Neuron (in vitro differentiated cells): ENCODE measurements at regions not wholly inside any gene's neighbourhood (a gene's known extent, or its start where the extent isn't known, plus 50 kb on each side); places are given as distances from the start of the nearest gene placed in this dataset.

Experiments
- H2AFZ ChIP-seq: one replicate; pipeline ENCODE4 v1.6.1; 2013; ENCODE audit warnings: low read depth, mild to moderate bottlenecking, inconsistent platforms, low read length, moderate library complexity
- H3K27me3 ChIP-seq: one replicate; pipeline ENCODE4 v1.6.1; 2013; ENCODE audit warnings: low read length; ENCODE audit not compliant: insufficient read depth
- H3K36me3 ChIP-seq: one replicate; pipeline ENCODE4 v1.6.1; 2013; ENCODE audit warnings: low read length; ENCODE audit not compliant: insufficient read depth
- H3K4me1 ChIP-seq: one replicate; pipeline ENCODE4 v1.6.1; 2013; ENCODE audit warnings: low read length; ENCODE audit not compliant: insufficient read depth
- H3K4me3 ChIP-seq: 2 replicates; pipeline ENCODE4 v1.5.1; 2013; ENCODE audit warnings: mild to moderate bottlenecking, low read length, moderate library complexity
- H3K9me3 ChIP-seq: one replicate; pipeline ENCODE4 v1.6.1; 2013; ENCODE audit warnings: low read length

DNA sequence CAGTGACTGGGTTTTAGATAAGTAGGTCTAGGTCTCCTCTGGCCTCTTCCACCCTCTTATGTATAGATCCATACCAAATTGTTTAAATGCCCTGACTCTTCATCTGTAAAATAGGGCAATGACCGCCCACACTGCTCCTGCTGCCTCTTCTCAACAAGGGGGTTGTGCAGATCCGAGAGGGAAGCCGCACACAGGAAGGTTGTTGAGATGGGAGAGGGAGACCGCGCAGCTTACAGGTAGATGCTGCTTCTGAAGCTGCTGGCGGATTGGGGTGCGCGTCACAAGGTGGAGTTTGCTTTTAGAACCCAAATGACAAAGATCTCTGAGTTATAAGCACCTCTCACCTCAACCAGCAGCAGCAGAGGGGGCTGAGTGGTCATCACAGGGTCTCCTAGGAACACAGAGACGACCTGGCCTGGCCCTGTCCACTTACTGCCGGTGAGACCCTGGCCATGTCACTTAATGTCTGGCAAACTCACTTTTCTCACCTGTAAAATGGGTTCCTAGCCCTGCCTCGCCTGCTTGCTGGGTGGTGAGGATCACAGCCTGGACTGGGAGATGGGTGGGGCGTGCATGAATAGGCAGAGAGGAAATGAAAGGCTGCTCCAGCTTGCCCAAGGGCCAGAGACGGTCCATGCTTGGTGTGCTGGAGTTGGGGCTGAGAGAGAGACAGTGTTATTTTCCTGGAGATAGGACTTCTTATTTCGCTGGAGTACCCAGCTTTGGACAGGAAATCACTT is 251.3 kb downstream of the EIPR1 start:
- Histone ChIP-seq H2AFZ (no peak overlapping the region), H3K4me1 (peaks cover 10% of the 10 kb centered on the region), H3K9me3 (no peaks in the 10 kb centered on the region), H3K27me3 (no peaks in the 10 kb centered on the region), H3K36me3 (no peaks in the 10 kb centered on the region), H3K4me3 (no peak overlapping the region)

DNA sequence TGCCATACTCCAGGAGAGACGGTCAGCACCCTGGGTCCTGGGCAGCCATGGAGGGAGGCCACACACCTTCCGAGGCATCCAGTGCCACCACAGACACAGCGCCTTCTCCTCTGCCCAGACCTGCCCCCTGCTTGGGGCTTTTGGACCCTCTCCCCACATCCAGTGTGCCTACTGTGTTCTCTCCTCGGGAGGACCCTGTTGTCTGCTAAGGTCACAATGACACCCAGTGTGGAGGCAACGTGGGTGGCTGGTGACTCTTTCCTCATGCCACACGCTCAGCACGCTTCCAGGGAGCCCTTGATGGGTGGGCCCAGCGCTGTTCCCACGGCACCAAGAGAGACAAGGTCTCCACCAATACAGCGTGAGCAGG is 251.9 kb downstream of the EIPR1 start:
- Histone ChIP-seq H3K4me3 (no peak overlapping the region), H2AFZ (no peak overlapping the region), H3K4me1 (peaks cover 5% of the 10 kb centered on the region), H3K27me3 (no peaks in the 10 kb centered on the region), H3K9me3 (no peaks in the 10 kb centered on the region), H3K36me3 (no peaks in the 10 kb centered on the region)

DNA sequence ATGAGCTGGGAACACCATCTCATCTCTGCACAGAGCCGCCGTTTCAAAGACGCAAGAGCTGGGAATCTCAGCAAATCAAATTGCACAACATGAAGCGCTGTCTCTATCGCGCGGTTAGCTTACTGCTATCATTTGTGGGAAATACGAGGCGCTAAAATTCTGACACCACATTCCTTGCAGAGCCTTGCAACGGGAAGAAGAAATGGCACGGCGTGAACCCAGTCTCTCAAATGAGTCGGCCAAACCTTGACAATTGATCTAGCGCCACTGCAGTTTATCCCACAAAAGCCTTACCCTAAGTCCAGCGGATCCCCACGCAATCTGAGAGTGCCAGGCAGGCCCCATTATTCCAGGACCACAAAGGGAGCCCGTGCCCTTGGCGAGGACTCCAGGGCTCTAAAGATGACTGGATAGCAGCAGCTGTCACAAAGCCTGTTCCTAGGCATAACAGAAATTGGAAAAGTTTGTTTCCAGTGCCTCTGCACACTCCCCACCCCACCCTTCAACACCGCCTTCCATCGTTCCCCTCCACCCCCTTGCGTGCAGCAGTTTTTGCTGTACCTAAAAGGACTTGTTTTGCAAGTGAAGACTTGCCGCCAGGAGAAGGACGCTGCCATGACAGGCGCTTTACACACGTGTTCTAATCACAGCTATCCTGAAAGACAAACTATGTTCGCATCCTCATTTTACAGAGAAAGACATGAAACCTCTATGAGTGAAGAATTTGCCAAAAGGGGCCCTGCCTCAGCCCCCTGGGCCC is 252.4 kb downstream of the EIPR1 start:
- Histone ChIP-seq H3K4me3 (no peak overlapping the region), H2AFZ (no peak overlapping the region), H3K4me1 (peaks cover 5% of the 10 kb centered on the region), H3K27me3 (no peaks in the 10 kb centered on the region), H3K9me3 (no peaks in the 10 kb centered on the region), H3K36me3 (no peaks in the 10 kb centered on the region)

DNA sequence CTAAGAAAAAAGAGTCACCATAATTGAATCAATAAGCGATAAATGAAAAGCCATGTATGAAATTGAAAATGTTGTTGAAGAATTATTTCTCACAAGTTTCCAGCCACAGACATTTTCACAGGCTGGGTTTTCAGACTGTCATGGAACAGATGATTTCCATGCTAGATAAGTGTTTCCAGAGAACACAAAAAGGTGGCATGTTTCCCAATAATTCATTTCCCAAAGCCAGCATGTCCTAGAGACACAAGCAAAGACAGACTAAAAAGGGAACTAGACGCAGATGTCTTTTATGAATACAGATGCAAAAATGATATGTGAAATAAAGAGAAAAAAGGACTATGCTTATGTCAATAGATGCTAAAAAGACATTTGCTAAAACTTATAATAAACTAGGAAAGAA is 255.1 kb downstream of the EIPR1 start:
- Histone ChIP-seq H3K4me3 (no peak overlapping the region), H3K36me3 (no peaks in the 10 kb centered on the region), H3K4me1 (peaks cover 5% of the 10 kb centered on the region), H3K27me3 (no peaks in the 10 kb centered on the region), H3K9me3 (no peaks in the 10 kb centered on the region), H2AFZ (no peak overlapping the region)

DNA sequence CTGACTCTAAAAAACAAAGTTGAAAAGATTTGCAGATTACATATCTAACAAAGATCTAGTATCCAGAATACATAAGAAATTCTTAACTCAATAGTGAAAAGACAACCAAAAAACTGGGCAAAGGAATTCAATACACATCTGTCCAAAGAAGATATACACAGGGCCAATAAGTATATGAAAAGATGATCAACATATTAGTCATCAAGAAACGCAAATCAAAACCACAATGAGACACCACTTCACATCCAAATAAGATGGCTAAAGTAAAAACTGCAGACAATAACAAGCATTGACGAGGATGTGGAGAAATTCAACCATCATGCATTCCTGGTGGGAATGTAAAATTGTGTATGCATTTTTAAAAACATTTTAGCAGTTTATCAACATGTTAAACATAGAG is 256.0 kb downstream of the EIPR1 start:
- Histone ChIP-seq H3K36me3 (no peaks in the 10 kb centered on the region), H3K9me3 (no peaks in the 10 kb centered on the region), H3K27me3 (no peaks in the 10 kb centered on the region), H2AFZ (no peak overlapping the region), H3K4me3 (no peak overlapping the region), H3K4me1 (peaks cover 5% of the 10 kb centered on the region)

DNA sequence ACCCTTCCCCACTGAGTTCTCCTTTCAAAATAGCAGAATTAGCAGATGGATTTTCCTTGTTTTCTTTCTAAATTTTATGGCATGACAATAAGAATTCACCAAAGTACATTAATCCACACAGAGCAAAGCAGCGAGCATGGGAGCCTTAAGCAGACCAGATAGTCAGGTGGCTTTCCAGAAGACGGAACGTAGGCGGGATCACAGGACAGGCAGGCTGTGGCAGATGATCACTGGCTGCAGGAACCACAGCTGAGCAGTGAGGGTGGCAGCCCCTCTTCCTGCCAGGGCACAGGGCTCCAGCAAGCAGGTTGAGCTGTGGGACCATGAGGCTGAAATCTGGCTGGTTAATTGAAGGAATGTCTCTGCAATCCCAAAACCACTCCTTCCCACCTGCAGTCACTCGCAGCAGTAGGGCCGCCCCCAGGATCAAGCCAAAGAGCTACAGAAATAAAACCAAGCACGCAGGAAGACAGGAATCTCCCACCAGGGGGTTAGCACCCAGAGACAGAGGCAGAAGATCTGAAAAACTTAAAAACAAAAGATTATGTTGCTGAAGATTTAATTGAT is 259.9 kb downstream of the EIPR1 start:
- Histone ChIP-seq H3K4me1 (no peaks in the 10 kb centered on the region), H2AFZ (no peak overlapping the region), H3K27me3 (no peaks in the 10 kb centered on the region), H3K36me3 (no peaks in the 10 kb centered on the region), H3K9me3 (no peaks in the 10 kb centered on the region), H3K4me3 (no peak overlapping the region)

DNA sequence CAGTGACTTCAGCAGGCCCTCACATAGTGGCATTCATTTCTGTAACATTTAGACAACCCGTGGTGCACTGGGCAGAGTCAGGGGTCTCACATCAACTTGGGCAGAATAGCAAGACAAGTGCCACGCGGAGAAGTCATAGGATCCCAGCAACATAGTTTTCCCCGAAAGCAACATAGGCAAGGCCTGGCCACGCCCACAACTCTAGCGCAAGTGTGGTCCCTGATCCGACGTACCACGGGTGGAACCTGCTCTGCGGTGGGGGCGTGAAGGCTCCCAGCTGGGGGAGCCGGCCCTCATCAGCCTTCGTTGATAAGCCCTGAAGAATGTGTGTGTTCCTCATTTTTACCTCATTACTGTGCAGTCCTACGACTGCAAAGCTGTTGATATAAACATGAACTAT is 261.2 kb downstream of the EIPR1 start:
- Histone ChIP-seq H3K4me1 (no peaks in the 10 kb centered on the region), H2AFZ (no peak overlapping the region), H3K36me3 (no peaks in the 10 kb centered on the region), H3K27me3 (no peaks in the 10 kb centered on the region), H3K9me3 (no peaks in the 10 kb centered on the region), H3K4me3 (no peak overlapping the region)

DNA sequence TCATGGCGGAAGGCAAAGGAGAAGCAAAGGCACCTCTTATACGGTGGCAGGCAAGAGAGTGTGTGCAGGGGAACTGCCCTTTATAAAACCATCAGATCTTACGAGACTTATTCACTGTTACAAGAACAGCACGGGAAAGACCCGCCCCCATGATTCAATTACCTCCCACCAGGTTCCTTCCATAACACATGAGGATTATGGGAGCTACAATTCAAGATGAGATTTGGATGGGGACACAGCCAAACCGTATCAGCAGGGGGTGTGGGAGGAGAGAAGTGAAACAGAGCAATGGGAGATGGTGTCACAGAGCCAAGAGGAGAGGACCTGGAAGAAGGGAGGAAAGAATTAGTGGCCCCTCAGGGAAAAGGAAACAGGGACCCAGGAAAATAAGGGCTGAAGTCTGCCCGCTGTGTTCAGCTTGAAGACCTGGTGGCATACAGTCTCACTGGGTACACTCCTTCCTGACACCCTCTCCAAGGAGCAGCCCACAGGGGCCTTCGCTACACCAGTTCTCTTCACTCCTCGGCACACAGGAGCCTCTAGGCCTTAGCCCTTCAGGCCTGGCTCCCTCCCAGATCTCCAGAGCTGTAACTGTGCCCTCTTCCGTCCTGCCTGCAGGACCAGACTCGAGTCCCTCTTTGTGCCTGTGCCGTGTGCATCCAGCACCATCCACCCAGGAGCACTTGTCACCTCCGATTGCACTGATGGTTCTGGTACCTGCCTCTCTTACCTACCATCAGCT is 262.1 kb downstream of the EIPR1 start:
- Histone ChIP-seq H3K27me3 (no peaks in the 10 kb centered on the region), H2AFZ (no peak overlapping the region), H3K36me3 (no peaks in the 10 kb centered on the region), H3K4me1 (no peaks in the 10 kb centered on the region), H3K9me3 (no peaks in the 10 kb centered on the region), H3K4me3 (no peak overlapping the region)

DNA sequence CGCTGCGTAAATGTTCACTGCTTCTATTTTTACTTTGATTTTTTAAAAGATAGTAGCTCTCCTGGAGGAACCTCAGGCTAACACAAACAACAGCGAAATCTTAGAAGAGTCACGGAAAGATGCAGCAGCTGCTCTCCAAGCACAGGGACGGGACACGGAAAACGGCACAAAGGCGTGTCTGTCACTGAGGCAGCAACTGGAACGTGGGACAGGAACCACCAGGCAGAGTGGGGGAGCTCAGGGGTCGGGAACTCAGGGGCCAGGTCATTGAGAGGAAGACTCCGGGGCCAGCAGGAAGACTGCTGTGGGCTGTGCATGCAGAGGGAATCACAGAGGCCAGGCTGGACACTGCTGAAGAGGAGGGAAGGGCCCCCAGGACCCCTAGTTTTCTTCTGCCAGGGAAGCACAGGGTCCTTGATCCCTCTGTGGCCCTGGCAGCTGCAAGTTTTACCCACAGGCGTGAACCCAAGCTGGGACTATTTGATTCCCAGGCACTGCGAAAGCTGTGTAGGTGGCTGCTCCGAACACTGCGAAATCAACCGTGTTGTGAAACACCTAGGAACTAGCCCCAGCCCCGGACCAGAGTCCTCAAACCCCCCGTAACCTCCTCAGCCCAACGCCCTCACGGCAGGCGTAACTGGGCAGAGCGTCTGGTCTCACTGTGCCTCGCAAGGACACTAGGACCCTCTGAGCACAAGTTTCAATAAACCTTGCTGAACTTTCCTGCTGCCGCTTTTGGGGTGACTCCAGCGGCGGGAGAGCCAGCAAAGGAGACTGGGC is 263.0 kb downstream of the EIPR1 start:
- H3K27me3 ChIP-seq: no peaks in the 10 kb centered on the region
- H3K4me3 ChIP-seq: no peak overlapping the region
- no peaks in the 10 kb centered on the region for H3K4me1 ChIP-seq
- no peaks in the 10 kb centered on the region for H3K36me3 ChIP-seq
- H2AFZ ChIP-seq: no peak overlapping the region
- H3K9me3 ChIP-seq: no peaks in the 10 kb centered on the region

DNA sequence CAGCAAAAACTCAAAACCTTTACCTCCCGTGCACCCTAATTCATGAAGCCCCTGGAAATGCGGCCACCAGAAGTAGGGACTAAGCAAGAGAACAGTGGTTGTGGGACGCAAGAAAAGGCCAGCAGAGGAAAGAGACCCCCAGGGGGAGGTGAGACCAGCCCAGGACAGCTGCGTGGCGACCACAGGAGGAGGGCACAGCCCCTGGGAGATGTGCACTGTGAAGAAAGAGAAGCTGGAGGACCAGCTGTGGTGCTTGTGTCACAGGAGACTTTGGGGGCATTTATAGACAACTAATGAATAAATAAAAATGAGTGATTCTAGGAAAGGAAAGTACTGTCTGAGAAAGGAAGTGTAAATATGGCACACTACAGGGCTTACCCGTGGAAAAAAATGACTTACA is 263.8 kb downstream of the EIPR1 start:
- no peaks in the 10 kb centered on the region for H3K9me3 ChIP-seq

DNA sequence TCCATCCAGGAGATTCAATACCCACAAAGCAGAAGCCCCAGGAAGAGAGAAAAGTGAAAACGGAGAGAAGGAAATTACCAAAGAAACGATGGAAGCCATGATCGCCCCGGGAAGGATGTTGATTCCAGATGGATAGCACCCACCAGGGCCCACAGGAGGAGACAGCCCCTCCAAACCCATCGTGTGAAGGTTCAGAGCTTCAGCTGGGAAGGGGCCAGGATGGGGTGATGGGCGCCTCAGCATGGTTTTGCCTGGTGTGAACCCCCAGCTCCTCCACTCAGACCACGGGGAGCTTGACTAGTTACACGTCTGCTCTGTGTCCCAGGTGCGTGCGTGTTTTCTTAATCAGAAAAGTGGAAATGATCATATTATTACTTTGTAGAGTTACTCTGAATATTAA is 264.5 kb downstream of the EIPR1 start:
- H3K27me3 ChIP-seq: no peaks in the 10 kb centered on the region
- no peaks in the 10 kb centered on the region for H3K36me3 ChIP-seq
- no peaks in the 10 kb centered on the region for H3K4me1 ChIP-seq
- no peak overlapping the region for H3K4me3 ChIP-seq
- no peaks in the 10 kb centered on the region for H3K9me3 ChIP-seq
- H2AFZ ChIP-seq: no peak overlapping the region

More for the DNA sequence above, 263.8 kb downstream of the EIPR1 start:
- H3K4me3 ChIP-seq: no peak overlapping the region
- H3K36me3 ChIP-seq: no peaks in the 10 kb centered on the region
- no peak overlapping the region for H2AFZ ChIP-seq
- H3K4me1 ChIP-seq: no peaks in the 10 kb centered on the region
- no peaks in the 10 kb centered on the region for H3K27me3 ChIP-seq

DNA sequence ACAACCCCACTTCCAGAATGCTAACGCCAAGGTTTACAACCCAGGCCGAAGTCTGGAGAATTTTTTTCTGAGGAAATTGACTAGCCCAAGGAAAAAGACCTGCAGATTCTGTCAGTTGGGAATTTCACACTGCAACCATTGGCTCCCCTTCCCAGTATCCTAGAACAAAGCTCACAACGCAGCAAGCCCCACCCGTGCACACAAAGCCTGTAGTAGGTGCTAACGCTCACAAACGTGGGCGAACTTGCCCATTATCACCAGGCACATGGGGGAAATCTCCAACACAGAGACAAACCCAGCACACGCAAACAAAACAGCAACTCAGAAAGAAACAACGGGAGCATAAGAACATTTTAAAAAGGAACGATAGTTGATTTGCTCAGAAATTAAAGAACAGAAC is 265.1 kb downstream of the EIPR1 start:
- Histone ChIP-seq H3K36me3 (no peaks in the 10 kb centered on the region), H3K4me1 (no peaks in the 10 kb centered on the region), H3K27me3 (no peaks in the 10 kb centered on the region), H3K4me3 (no peak overlapping the region), H2AFZ (no peak overlapping the region), H3K9me3 (no peaks in the 10 kb centered on the region)
